Medulla oblongata (tissue), 1 donor: ENCODE measurements at regions not wholly inside any gene's neighbourhood (a gene's known extent, or its start where the extent isn't known, plus 50 kb on each side); places are given as distances from the start of the nearest gene placed in this dataset.

Source experiments
- DNase-seq: peaks from one replicate; pipeline ENCODE4 v3.0.0-alpha.2; 2015; ENCODE audit errors: extremely low spot score

GRCh38 chr1:208899438-208899837 is 655.3 kb upstream of the PLXNA2 start:
- DNase-seq = no peak

GRCh38 chr1:208903251-208903905 is 659.2 kb upstream of the PLXNA2 start:
- DNase-seq = no peak

DNA sequence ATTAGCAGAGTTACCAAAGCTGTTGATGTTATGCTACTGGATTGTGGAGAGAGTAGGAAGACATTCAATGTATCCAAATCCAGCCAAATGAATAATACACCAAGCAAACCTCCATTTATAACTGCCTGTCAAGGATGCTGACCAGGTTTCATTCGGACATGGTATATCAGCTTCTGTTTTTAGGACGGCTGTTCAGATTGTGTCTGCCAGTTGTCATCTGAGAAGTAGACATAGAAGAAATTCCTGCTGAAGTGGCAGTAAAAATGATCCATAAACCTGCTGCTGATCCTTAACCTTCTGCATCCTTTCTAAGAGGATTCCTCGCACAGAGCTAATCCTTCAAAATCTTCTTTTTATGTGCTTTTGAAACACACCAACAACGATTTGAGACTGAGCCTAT is 663.6 kb upstream of the PLXNA2 start:
- DNase-seq = no peak

DNA sequence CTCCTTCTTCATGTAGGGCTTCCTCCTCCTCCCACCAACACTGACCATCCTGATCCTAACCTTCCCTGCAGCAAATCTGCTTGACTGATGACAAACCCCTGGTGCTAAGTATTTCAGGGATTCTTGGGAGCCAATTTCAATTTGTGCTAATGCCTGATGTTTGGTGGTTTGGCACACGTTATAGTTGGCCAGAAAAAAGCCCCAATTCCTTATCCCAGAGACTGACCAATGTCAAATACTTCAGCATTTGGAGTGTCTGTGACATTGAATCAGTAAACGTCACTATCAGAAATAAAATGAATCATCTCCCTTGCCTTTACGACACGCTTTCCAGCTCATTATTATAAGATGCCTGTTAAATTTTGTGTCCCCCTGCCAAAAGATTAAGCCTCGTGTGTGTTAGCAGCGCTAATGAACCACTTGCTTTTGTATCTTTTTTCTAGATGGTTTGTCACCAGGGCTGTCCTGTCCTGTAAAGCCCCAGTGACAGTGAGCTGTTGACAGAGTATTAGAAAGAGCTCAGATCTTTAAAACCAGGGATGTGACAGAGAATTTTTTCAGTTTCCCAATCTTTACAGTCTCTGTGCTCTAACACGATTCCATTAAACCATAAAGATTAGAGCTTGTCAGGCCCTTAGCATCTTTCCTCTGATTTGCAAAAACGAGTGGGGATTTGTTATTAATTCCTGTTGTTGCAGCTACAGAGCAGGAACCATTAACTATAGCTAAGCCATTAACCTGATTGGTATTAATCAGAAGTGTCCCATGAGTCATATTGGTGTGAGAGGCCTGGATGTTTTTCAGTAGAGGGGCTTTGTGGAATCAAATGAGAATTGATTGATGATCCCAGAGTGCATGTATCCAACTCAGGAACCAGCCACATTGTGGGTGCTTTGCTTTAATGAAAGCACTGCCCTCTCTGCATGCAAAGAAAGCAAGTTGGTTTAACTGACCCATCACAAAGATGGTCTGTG is 665.1 kb upstream of the PLXNA2 start:
- no peak for DNase-seq

- no peak for DNase-seq
These were observed 666.0 kb upstream of the PLXNA2 start for GRCh38 chr1:208910161-208910560.

- DNase-seq = no peak
These were observed 666.2 kb upstream of the CAMK1G start for GRCh38 chr1:208917281-208917680.

- no peak for DNase-seq
These were observed 665.8 kb upstream of the CAMK1G start for GRCh38 chr1:208917723-208918122.

GRCh38 chr1:208918160-208918559 is 665.4 kb upstream of the CAMK1G start:
- no peak for DNase-seq

DNA sequence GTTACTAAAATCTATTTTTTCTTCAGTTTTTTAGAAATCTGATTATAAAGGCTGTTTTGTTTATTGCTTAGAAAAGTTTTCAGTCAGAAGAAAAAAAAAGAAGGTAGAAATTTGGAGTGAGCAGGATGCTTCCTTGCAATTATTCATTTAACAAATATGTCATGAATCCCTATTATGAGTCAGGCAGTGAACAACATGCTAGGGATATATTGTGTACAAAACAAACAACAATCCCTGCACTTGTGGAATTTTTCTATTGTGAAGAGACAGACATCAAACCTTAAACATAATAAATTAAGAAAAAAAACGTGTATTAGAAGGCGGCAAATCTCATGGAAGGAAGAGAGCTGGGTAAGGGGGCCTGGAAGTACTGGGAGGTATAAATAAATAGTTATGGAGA is 664.1 kb upstream of the CAMK1G start:
- DNase-seq = no peak

DNA sequence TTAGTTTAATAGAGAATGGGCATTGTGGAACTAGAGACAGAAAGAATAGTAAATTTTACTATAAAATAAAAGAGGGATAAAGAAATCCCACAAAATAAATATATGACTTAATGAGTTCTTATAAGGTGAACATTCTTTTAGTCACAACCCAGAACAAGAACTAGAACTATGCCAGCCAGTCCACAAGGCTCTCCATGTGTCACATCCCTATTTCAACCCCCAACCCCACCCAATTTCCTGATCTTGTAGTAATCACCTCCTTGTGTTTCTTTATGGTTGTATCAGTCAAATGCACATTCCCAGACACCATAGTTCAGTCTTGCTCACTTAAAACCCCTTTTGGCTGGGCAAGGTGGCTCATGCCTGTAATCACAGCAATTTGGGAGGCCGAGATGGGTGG is 662.3 kb upstream of the CAMK1G start:
- DNase-seq = no peak

GRCh38 chr1:208923456-208923855 is 660.1 kb upstream of the CAMK1G start:
- no peak for DNase-seq

DNA sequence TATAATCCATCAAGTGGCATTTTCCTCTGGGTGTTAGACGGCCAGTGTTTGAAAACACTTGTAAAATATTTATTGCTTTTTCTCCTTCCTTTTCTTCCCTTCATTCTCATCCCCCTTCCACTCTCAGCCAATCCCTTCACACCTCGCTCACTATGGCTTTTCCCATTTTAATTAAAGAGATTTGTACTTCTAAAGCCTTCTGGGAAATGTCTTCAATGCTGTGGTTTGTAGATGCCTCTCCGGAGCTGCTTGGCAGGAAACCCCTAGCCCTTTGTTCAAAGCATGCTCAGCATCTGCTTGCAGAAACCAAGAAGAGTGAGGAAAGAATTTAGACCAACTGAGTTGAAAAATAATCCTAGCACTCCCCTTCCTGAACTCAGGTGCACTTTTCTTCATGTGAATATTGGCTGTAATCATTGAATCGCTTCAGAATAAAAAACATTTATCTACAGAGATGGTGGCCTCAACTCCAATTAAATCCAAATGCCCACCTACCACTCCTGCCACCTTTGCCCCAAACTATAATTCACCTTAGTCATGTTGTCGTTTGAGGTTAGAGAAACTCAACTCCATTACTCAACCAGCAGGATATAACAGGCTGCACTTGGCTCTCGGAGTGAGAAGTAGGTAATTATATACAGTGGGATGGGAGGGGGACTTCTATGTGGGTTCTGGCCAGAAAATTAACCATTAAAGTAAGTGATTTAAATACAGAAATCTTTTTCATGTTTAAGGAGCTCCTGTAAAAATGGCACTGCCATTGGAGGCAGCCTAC is 659.4 kb upstream of the CAMK1G start:
- DNase-seq = no peak

GRCh38 chr1:208924928-208925327 is 658.6 kb upstream of the CAMK1G start:
- no peak for DNase-seq

GRCh38 chr1:208928349-208929010 is 655.0 kb upstream of the CAMK1G start:
- DNase-seq = no peak

DNA sequence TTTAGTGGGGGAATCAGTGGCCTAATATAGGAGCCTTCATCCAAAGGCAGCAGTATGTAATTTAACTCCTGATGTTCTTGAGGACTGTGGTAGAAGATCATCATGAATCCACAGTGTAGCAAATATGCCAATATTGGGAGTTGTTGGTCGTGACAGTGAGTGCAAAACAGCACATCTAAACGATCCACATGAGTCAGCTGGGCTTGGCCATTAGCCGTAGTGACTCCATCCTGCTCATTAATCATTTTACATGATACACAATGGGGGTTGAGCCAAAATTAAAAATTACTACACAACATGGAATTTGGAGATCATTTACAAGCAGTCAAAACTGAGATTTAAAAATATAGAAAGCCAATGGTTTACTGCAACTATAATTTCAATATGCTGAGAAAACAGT is 653.9 kb upstream of the CAMK1G start:
- no peak for DNase-seq

DNA sequence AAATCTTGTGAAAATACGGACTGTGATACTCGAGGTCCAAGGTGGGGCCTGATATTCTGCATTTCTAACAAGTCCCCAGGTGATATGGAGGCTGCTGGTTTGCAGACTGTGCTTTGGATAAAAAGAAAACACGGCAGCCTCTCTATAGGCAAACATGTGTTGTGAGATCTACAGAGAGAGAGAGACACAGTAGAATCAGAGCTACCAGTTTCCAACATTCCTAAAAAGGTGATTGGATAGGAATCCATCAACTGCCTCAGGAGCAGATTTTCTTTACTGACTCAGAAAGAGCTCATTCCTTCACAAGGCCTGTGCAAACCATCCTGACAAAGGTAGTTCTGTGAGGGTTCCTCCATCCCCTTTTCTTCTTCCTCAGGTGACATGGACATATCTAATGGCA is 651.6 kb upstream of the CAMK1G start:
- DNase-seq = no peak

DNA sequence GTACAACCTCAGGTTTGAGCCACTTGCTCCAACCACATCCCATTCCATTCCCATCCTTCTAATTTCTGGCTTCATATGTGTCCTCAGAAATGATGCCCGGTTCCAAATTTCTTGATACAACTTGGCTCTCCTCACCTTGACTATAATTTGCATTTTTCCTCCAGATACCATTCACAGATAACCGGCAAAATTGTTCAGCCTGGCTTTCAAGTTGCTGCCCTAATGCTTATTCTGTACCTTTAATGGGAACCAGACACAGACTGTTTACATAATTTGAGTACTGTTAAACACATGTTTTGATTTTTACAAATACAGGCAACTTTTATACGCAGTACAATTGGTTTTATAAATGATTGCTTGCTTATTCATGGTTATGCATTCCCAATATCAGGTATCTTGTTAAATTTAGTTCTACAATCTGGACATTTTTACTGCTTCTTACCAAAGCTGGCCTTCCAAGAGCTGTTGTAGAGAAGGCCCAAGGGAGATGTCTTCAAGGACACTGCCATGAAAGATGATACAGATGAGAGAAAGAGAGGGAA is 649.5 kb upstream of the CAMK1G start:
- no peak for DNase-seq

- no peak for DNase-seq
These were observed 648.6 kb upstream of the CAMK1G start for GRCh38 chr1:208934933-208935332.

- no peak for DNase-seq
These were observed 647.9 kb upstream of the CAMK1G start for GRCh38 chr1:208935517-208936187.

- no peak for DNase-seq
These were observed 643.9 kb upstream of the CAMK1G start for GRCh38 chr1:208939537-208940085.
